HepG2 (cell line): ENCODE measurements at regions not wholly inside any gene's neighbourhood (a gene's known extent, or its start where the extent isn't known, plus 50 kb on each side); places are given as distances from the start of the nearest gene placed in this dataset.
A peak's percentile ranks its signal among the peaks of the same experiment; 100 is the strongest.

Experiments
- CREM ChIP-seq, 2 experiments: sonication (generic) in 1 of 2; formaldehyde crosslinking in 1 of 2; IDR thresholded peaks; 2 replicates each; pipeline versions ENCODE4 v1.4.0 to v1.6.1; 2016 to 2020; ENCODE audit warnings: antibody characterized with exemption in 1 of 2, mild to moderate bottlenecking in 1 of 2, missing genetic modification reagents in 1 of 2
- DPF2 ChIP-seq: sonication (generic); formaldehyde crosslinking; IDR thresholded peaks from 2 replicates; pipeline ENCODE4 v1.4.0; 2020; ENCODE audit warnings: mild to moderate bottlenecking, low read depth, missing genetic modification reagents, borderline replicate concordance
- HMGXB4 ChIP-seq, 2 experiments: sonication (generic) in 1 of 2; formaldehyde crosslinking in 1 of 2; IDR thresholded peaks; 2 replicates each; pipeline versions ENCODE4 v1.4.0 to v1.6.1; 2018 to 2020; ENCODE audit warnings: missing genetic modification reagents in 2 of 2, borderline replicate concordance in 1 of 2, low read depth in 1 of 2, mild to moderate bottlenecking in 1 of 2, missing biosample characterization in 1 of 2
- HNF4G ChIP-seq, 2 experiments: sonication (generic) in 1 of 2; formaldehyde crosslinking in 1 of 2; IDR thresholded peaks; 2 replicates each; pipeline versions ENCODE4 v1.4.0 to v1.6.1; 2011 to 2020; ENCODE audit warnings: borderline replicate concordance in 2 of 2, low read depth in 2 of 2, mild to moderate bottlenecking in 2 of 2, low read length in 1 of 2, missing genetic modification reagents in 1 of 2, moderate library complexity in 1 of 2
- JUNB ChIP-seq: sonication (generic); formaldehyde crosslinking; IDR thresholded peaks from 2 replicates; pipeline ENCODE4 v1.8.0; 2022; ENCODE audit warnings: missing genetic modification reagents, mild to moderate bottlenecking, borderline replicate concordance
- LBX2 ChIP-seq: sonication (generic); formaldehyde crosslinking; IDR thresholded peaks from 2 replicates; pipeline ENCODE4 v1.5.0; 2020; ENCODE audit warnings: missing genetic modification reagents, mild to moderate bottlenecking, borderline replicate concordance
- MZF1 ChIP-seq: sonication (generic); formaldehyde crosslinking; IDR thresholded peaks from 2 replicates; pipeline ENCODE4 v1.8.1; 2023; ENCODE audit warnings: mild to moderate bottlenecking, missing genetic modification reagents, borderline replicate concordance
- NFIC ChIP-seq: IDR thresholded peaks from 2 replicates; pipeline ENCODE4 v1.6.1; 2012; ENCODE audit warnings: mild to moderate bottlenecking, low read length, inconsistent platforms
- NFKB2 ChIP-seq: sonication (generic); formaldehyde crosslinking; IDR thresholded peaks from 2 replicates; pipeline ENCODE4 v1.4.0; 2020; ENCODE audit warnings: missing genetic modification reagents, borderline replicate concordance
- NPAS2 ChIP-seq: sonication (generic); formaldehyde crosslinking; IDR thresholded peaks from 2 replicates; pipeline ENCODE4 v1.8.0; 2022; ENCODE audit warnings: mild to moderate bottlenecking, missing genetic modification reagents, borderline replicate concordance
- POGZ ChIP-seq: sonication (generic); formaldehyde crosslinking; IDR thresholded peaks from 2 replicates; pipeline ENCODE4 v1.4.0; 2020; ENCODE audit warnings: mild to moderate bottlenecking, missing genetic modification reagents
- POLR2A ChIP-seq, 2 experiments: IDR thresholded peaks; 2 replicates each; pipeline ENCODE4 v1.6.1; 2011; ENCODE audit warnings: low read depth in 2 of 2, low read length in 2 of 2, mild to moderate bottlenecking in 1 of 2, moderate library complexity in 1 of 2; ENCODE audit not compliant: insufficient read depth in 1 of 2
- RARA ChIP-seq: IDR thresholded peaks from 2 replicates; pipeline ENCODE4 v1.6.1; 2016; ENCODE audit warnings: missing genetic modification reagents, missing compliant biosample characterization
- TRIM22 ChIP-seq: fragments of 450-650 bp; IDR thresholded peaks from 2 replicates; pipeline ENCODE4 v1.6.1; 2017
- ZBTB37 ChIP-seq: sonication (generic); formaldehyde crosslinking; IDR thresholded peaks from 2 replicates; pipeline ENCODE4 v1.4.0; 2020; ENCODE audit warnings: mild to moderate bottlenecking, missing genetic modification reagents
- ZC3H4 ChIP-seq: sonication (generic); formaldehyde crosslinking; IDR thresholded peaks from 2 replicates; pipeline ENCODE4 v1.4.0; 2020; ENCODE audit warnings: missing genetic modification reagents, borderline replicate concordance
- ZNF264 ChIP-seq: sonication (generic); formaldehyde crosslinking; IDR thresholded peaks from 2 replicates; pipeline ENCODE4 v1.4.0; 2020; ENCODE audit warnings: missing genetic modification reagents
- ZNF329 ChIP-seq: sonication (generic); formaldehyde crosslinking; IDR thresholded peaks from 2 replicates; pipeline ENCODE4 v1.9.0; 2021; ENCODE audit warnings: low read depth, mild to moderate bottlenecking, missing genetic modification reagents
- ZNF432 ChIP-seq: sonication (generic); formaldehyde crosslinking; IDR thresholded peaks from 2 replicates; pipeline ENCODE4 v1.5.0; 2020; ENCODE audit warnings: missing genetic modification reagents, mild to moderate bottlenecking, borderline replicate concordance
- ZNF629 ChIP-seq: sonication (generic); formaldehyde crosslinking; conservative IDR thresholded peaks from 2 replicates; pipeline ENCODE4 v1.5.0; 2020; ENCODE audit warnings: missing genetic modification reagents
- TF ChIP-seq, protein P1 (sequence below): sonication (generic); IDR thresholded peaks from 2 replicates; pipeline ENCODE4 v1.6.1; 2016; ENCODE audit warnings: low read depth, borderline replicate concordance
- TF ChIP-seq, protein P2 (sequence below): IDR thresholded peaks from 2 replicates; pipeline ENCODE4 v1.6.1; 2016

GRCh38 chr9:3151672-3152576, 308.0 kb upstream of the PUM3 start (continued):
- peak; percentile 43; the same call in 1 of the 2 replicates for TF ChIP-seq HNF4G (IDR thresholded peaks at IDR 0.05; ENCODE audit: borderline replicate concordance, low read depth, low read length)
- peak; percentile 65; the same call in 1 of the 2 replicates for TF ChIP-seq HNF4G (CRISPR knock-in tag; IDR thresholded peaks at IDR 0.05; ENCODE audit: borderline replicate concordance, low read depth)
- TF ChIP-seq RARA: peak; percentile 33; the same call in 1 of the 2 replicates
- no peak for TF ChIP-seq HMGXB4 (CRISPR knock-in tag; IDR thresholded peaks at IDR 0.05; ENCODE audit: borderline replicate concordance in 1 of 2, low read depth in 1 of 2)
- no peak for TF ChIP-seq ZC3H4 (CRISPR knock-in tag)
- TF ChIP-seq NFIC: peak; percentile 69; the same call in 1 of the 2 replicates
- no peak for TF ChIP-seq TRIM22
- no peak for TF ChIP-seq NFKB2 (CRISPR knock-in tag)
- peak; percentile 58 for TF ChIP-seq POGZ (CRISPR knock-in tag)
- TF ChIP-seq LBX2 (CRISPR knock-in tag): no peak
- TF ChIP-seq ZNF432 (CRISPR knock-in tag): no peak
- TF ChIP-seq, protein P1, sequence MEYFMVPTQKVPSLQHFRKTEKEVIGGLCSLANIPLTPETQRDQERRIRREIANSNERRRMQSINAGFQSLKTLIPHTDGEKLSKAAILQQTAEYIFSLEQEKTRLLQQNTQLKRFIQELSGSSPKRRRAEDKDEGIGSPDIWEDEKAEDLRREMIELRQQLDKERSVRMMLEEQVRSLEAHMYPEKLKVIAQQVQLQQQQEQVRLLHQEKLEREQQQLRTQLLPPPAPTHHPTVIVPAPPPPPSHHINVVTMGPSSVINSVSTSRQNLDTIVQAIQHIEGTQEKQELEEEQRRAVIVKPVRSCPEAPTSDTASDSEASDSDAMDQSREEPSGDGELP: no peak
- TF ChIP-seq ZNF329 (CRISPR knock-in tag): no peak
- no peak for TF ChIP-seq POLR2A (IDR thresholded peaks at IDR 0.05; ENCODE audit: insufficient read depth in 1 of 2, low read depth in 2 of 2, low read length in 2 of 2)
- TF ChIP-seq MZF1 (CRISPR knock-in tag): no peak
- TF ChIP-seq ZNF264 (CRISPR knock-in tag): no peak
- TF ChIP-seq DPF2 (CRISPR knock-in tag): no peak; the same call in 1 of the 2 replicates
- no peak for TF ChIP-seq ZBTB37 (CRISPR knock-in tag)
- 0 out of 2 replicates have a peak, but pooled peaks have one; percentile 12 for TF ChIP-seq CREM (IDR thresholded peaks at IDR 0.05)
- no peak for TF ChIP-seq CREM (CRISPR knock-in tag; IDR thresholded peaks at IDR 0.05)
- TF ChIP-seq, protein P2, sequence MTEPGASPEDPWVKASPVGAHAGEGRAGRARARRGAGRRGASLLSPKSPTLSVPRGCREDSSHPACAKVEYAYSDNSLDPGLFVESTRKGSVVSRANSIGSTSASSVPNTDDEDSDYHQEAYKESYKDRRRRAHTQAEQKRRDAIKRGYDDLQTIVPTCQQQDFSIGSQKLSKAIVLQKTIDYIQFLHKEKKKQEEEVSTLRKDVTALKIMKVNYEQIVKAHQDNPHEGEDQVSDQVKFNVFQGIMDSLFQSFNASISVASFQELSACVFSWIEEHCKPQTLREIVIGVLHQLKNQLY (CRISPR knock-in tag): peak; percentile 93
- TF ChIP-seq ZNF629 (CRISPR knock-in tag): no peak
- TF ChIP-seq JUNB: no peak
- TF ChIP-seq NPAS2 (CRISPR knock-in tag): no peak
